Sigmoid colon (tissue), 6 donors: ENCODE measurements at regions not wholly inside any gene's neighbourhood (a gene's known extent, or its start where the extent isn't known, plus 50 kb on each side); places are given as distances from the start of the nearest gene placed in this dataset.
A peak's percentile ranks its signal among the peaks of the same experiment; 100 is the strongest.

ENCODE experiments used
- DNase-seq: peaks from one replicate; pipeline ENCODE4 v3.0.0-alpha.2; 2019
- H3K27ac ChIP-seq, 4 donors: fragments of 200-600 bp; sonication (generic); one replicate each; pipeline ENCODE4 v1.5.1; 2016 to 2019; ENCODE audit warnings: mild to moderate bottlenecking in 1 of 4
- H3K27me3 ChIP-seq, 3 donors: fragments of 200-600 bp; sonication (generic); one replicate each; pipeline ENCODE4 v1.5.1; 2019; ENCODE audit warnings: mild to moderate bottlenecking in 1 of 3
- H3K36me3 ChIP-seq, 4 donors: fragments of 200-600 bp; sonication (generic); one replicate each; pipeline ENCODE4 v1.5.1; 2016 to 2019
- H3K4me1 ChIP-seq, 4 donors: fragments of 200-600 bp; sonication (generic); one replicate each; pipeline ENCODE4 v1.5.1; 2017 to 2019
- H3K4me3 ChIP-seq, 4 donors: fragments of 200-600 bp; sonication (generic); one replicate each; pipeline ENCODE4 v1.5.1; 2017 to 2019; ENCODE audit warnings: mild to moderate bottlenecking in 2 of 4, moderate library complexity in 1 of 4
- H3K9me3 ChIP-seq, 4 donors: fragments of 200-600 bp in 3 of 4; sonication (generic) in 3 of 4; one replicate each; pipeline versions ENCODE4 v1.5.1 to v1.6.1; 2013 to 2019
- EP300 ChIP-seq, 4 donors: sonication (generic); formaldehyde crosslinking; IDR thresholded peaks; one replicate each; pipeline ENCODE4 v1.6.1; 2017; ENCODE audit warnings: antibody characterized with exemption in 4 of 4
- POLR2A ChIP-seq, 2 donors: fragments of 450-650 bp; IDR thresholded peaks; one replicate each; pipeline ENCODE4 v1.6.1; 2016; ENCODE audit warnings: antibody characterized with exemption in 2 of 2, mild to moderate bottlenecking in 2 of 2, moderate library complexity in 2 of 2
- POLR2AphosphoS5 ChIP-seq, 4 donors: sonication (generic); formaldehyde crosslinking; IDR thresholded peaks; one replicate each; pipeline ENCODE4 v1.6.1; 2017; ENCODE audit warnings: antibody characterized with exemption in 4 of 4
- WGBS, 2 donors: extraction: QIAGEN DNeasy Blood & Tissue Kit; methylation state at CpG; one replicate each; pipeline ENCODE4 v1.1.7; 2013; 5-methylcytosine and 5-hydroxymethylcytosine counted together
- intact Hi-C: fragments of 100-400 bp; cut with DNase I; formaldehyde crosslinking; loops from one replicate; pipeline ENCODE4 v1.15.1; 2023
- TF ChIP-seq, protein P1 (sequence below), 4 experiments: fragments of 450-650 bp in 3 of 4; fragments of 200-600 bp in 1 of 4; IDR thresholded peaks; one replicate each; pipeline ENCODE4 v1.5.1; 2016 to 2019; ENCODE audit warnings: antibody characterized with exemption in 4 of 4, mild to moderate bottlenecking in 3 of 4, moderate library complexity in 2 of 4
- donor health status: healthy with polysubstance abuse.
- donor health status: healthy.

DNA sequence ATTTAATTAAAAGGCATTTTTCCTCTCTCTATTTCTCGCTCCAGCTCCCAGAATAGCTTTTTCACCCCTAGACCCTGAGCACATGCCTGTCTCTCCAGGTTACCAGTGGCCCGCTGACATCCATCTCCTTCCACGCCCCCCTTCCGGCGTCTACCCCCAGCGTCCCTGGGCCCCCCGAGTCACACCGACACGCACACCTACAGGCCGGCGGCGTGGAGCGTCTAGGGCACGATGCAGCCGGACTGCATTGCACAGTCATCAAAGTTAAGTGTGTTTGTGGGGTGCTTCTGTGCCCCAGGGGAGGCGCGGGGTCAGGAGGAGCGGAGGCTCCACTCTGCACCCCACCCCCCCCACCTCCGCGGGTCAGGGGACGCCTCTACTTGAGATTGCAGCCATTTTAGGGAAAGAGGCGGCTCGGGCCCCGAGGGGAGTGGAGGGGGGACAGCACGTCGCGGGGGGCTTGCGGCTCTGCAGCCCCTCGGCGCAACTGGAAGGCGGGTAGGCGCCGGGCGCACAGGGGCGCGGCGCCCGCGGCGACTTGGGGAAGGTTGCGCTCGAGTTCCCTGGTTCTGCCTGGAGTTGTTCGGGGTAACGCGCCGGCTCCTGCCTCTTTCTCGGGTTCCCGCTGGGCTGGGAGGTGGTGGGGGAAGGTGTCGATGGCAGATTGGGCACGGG, 112.7 kb downstream of the DHX15 start:
- peaks cover 0 to 32% (median 29%) of the 10 kb centered on the region in 4 donors for H3K4me1 ChIP-seq
- H3K9me3 ChIP-seq = no peaks in the 10 kb centered on the region
- peaks cover 0 to 19% (median 4%) of the 10 kb centered on the region in 3 donors for H3K27me3 ChIP-seq
- TF ChIP-seq POLR2A (IDR thresholded peaks at IDR 0.05) (no peak), POLR2AphosphoS5 (IDR thresholded peaks at IDR 0.05) (no peak), EP300 (IDR thresholded peaks at IDR 0.05) (no peak)
- TF ChIP-seq, protein P1, sequence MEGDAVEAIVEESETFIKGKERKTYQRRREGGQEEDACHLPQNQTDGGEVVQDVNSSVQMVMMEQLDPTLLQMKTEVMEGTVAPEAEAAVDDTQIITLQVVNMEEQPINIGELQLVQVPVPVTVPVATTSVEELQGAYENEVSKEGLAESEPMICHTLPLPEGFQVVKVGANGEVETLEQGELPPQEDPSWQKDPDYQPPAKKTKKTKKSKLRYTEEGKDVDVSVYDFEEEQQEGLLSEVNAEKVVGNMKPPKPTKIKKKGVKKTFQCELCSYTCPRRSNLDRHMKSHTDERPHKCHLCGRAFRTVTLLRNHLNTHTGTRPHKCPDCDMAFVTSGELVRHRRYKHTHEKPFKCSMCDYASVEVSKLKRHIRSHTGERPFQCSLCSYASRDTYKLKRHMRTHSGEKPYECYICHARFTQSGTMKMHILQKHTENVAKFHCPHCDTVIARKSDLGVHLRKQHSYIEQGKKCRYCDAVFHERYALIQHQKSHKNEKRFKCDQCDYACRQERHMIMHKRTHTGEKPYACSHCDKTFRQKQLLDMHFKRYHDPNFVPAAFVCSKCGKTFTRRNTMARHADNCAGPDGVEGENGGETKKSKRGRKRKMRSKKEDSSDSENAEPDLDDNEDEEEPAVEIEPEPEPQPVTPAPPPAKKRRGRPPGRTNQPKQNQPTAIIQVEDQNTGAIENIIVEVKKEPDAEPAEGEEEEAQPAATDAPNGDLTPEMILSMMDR (IDR thresholded peaks at IDR 0.05) = no peak
- H3K27ac ChIP-seq = peak overlapping the region; percentile 64 to 89 (median 74)
- peak; percentile 71 for DNase-seq
- WGBS, 2 donors = 0 to 1% methylated on average over 50 of the region's 50 CpGs
- intact Hi-C loops = loop anchor here (2.0 to 10.0 kb wide), 3 partner anchors 81 to 323 kb away; partner anchors contain the start of genes DHX15 and SOD3
- no peaks in the 10 kb centered on the region for H3K36me3 ChIP-seq
- peak overlapping the region; percentile 50 to 61 (median 55) for H3K4me3 ChIP-seq

DNA sequence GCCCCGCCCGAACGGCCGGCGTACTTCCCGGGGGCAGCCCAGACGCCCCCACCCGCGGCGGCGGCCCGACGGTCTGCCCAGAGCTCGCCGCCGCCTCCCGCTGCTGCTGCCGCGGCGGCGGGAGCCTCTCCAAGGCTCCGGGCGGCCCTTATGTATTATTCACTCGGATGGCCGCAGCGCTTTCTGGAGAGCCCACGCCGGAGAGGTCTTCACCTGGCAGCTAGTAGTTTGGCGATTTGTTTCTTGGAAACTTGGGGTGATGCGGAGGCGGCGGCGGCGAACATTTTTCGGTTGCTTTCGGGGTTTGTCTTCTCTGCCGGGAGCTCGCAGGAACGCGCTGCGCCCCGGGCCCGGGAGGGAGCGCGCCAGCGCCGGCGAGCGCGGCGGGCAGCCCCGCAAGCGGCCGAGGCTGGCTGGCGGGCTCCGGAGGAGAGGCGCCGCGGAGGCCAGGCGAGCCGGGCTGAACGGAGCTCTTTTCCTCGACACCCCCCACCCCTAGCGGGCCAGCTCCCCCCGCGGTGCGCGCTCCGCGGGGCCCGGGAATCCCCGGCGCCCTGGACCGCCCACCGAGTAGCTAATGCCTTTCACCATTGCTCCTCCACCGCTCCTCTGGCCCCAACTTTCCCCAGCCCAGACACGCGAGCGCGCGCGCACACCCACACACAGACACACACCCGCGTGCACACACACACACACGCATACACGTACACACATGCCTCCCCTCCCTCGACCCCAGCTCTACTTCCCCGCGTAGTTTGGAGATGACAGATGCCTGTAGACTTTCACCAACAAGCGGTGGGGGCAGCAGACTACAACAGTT, 113.5 kb downstream of the DHX15 start:
- 0 to 1% methylated on average over 90 of the region's 90 CpGs for whole genome bisulfite sequencing, 2 donors
- intact Hi-C loops = loop anchor here (5.0 to 10.0 kb wide), 2 partner anchors 81 to 324 kb away; partner anchors contain the start of gene SOD3
- Histone ChIP-seq H3K36me3 (no peaks in the 10 kb centered on the region), H3K4me1 (peaks cover 0 to 32% (median 29%) of the 10 kb centered on the region in 4 donors), H3K4me3 (peak overlapping the region; percentile 50 to 61 (median 55)), H3K27ac (peak overlapping the region; percentile 64 to 89 (median 74)), H3K9me3 (no peaks in the 10 kb centered on the region), H3K27me3 (peaks cover 0 to 19% (median 4%) of the 10 kb centered on the region in 3 donors)
- TF ChIP-seq EP300 (IDR thresholded peaks at IDR 0.05) = no peak
- TF ChIP-seq, protein P1 (IDR thresholded peaks at IDR 0.05) = no peak
- TF ChIP-seq POLR2A (IDR thresholded peaks at IDR 0.05) = no peak
- no peak for TF ChIP-seq POLR2AphosphoS5 (IDR thresholded peaks at IDR 0.05)
- DNase-seq = peak; percentile 72

DNA sequence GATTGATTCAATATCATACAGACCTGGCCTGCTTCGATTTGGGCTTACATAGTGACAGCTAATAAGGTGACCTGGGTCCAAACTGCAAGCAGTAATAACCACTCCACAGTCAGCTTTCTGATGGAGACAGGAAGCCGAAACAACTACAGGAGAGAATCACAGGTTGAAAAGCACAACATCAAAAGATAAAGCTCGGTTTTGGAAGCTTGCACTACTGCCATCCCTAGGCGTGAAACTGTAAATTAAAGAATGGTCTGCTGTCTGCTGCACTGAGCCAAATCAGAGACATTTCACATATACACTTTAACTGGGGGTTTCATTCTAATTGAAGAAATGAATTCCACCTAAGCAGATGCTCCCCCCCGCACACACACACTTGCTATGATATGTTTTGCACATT, 116.3 kb downstream of the DHX15 start:
- 84 to 88% methylated on average over 5 of the region's 5 CpGs for WGBS, 2 donors
- H3K4me3 ChIP-seq = no peak overlapping the region
- no peaks in the 10 kb centered on the region for H3K9me3 ChIP-seq
- peak overlapping the region in 1 of 4 donors; percentile 89 for H3K27ac ChIP-seq
- no peak for TF ChIP-seq POLR2AphosphoS5 (IDR thresholded peaks at IDR 0.05)
- TF ChIP-seq EP300 (IDR thresholded peaks at IDR 0.05) = no peak
- TF ChIP-seq, protein P1 (IDR thresholded peaks at IDR 0.05) = no peak
- TF ChIP-seq POLR2A (IDR thresholded peaks at IDR 0.05) = no peak
- peaks cover 0 to 19% (median 0%) of the 10 kb centered on the region in 3 donors for H3K27me3 ChIP-seq
- no peak for DNase-seq
- intact Hi-C loops = no loop called here
- H3K36me3 ChIP-seq = no peaks in the 10 kb centered on the region
- H3K4me1 ChIP-seq = peaks cover 0 to 27% (median 23%) of the 10 kb centered on the region in 4 donors

DNA sequence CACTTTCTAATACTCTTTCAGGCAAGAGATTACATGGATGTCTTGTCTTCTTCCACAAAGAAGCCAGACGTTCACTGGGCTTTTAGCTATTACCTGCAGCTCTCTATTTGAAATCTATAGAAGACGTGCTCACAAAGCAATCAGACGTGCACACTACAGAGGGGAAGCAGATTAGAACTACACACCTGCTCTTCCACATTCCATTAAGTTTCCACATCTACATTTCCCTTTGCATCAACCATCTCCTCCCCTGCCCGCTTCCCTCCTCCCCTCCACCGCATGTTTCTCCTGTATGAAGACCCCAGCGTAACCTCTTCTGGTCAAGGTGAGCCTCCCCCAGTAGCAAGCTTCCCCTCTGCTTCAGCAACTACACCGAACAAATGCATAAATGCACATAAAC, 119.8 kb downstream of the DHX15 start:
- 91 to 92% methylated on average over 7 of the region's 7 CpGs for WGBS, 2 donors
- TF ChIP-seq EP300 (IDR thresholded peaks at IDR 0.05) (no peak), POLR2A (IDR thresholded peaks at IDR 0.05) (no peak), POLR2AphosphoS5 (IDR thresholded peaks at IDR 0.05) (no peak)
- TF ChIP-seq, protein P1 (IDR thresholded peaks at IDR 0.05) = no peak

More for the DNA sequence above, 119.8 kb downstream of the DHX15 start:
- Histone ChIP-seq H3K27ac (no peak overlapping the region), H3K27me3 (peaks cover 0 to 11% (median 0%) of the 10 kb centered on the region in 3 donors), H3K4me3 (no peak overlapping the region), H3K9me3 (no peaks in the 10 kb centered on the region), H3K4me1 (peaks cover 0 to 2% (median 0%) of the 10 kb centered on the region in 4 donors), H3K36me3 (no peaks in the 10 kb centered on the region)
- no peak for DNase-seq
- intact Hi-C loops = no loop called here
